Bone marrow (tissue), 2 donors: ENCODE measurements at regions not wholly inside any gene's neighbourhood (a gene's known extent, or its start where the extent isn't known, plus 50 kb on each side); places are given as distances from the start of the nearest gene placed in this dataset.

ENCODE experiments used
- DNase-seq, 2 donors: peaks; one replicate each; lab custom pipeline; 2025; lab: John Stamatoyannopoulos, UW

DNA sequence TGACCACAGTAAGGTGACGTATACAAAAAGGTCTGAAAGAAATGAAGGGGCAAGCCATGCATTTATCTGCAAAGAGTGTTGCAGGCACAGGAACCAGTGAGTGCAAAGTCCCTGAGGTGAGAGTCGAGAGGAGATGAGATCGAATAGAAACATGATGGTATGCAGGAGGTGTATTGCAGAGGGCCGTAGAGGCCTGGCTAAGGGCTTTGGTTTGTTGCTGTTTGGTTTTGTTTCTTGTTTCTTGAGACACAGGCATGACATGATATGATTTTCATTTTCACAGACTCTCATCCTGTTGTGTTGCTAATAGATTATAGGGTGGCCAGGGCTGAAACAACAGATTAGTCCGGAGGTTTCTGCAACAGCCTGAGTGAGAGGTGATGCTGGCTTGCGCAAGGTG lies 80.4 kb downstream of the HSPH1 start:
- DNase-seq, result no peak

DNA sequence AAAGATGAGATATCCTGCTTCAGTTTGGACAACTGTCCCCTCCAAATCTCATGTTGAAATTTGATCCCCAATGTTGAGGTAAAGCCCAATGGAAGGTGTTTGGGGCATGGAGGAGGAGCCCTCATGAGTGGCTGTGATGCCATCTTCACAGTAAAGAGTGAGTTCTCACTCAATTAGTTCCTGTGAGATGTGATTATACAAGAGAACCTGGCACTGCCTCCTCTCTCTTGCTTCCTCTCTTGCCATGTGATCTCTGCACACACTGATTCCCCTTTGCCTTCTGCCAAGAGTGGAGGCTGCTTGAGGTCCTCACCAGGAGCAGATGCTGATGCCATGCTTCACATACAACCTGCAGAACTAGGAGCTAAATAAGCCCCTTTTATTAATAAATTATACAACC lies 86.9 kb downstream of the HSPH1 start:
- no peak for DNase-seq

DNA sequence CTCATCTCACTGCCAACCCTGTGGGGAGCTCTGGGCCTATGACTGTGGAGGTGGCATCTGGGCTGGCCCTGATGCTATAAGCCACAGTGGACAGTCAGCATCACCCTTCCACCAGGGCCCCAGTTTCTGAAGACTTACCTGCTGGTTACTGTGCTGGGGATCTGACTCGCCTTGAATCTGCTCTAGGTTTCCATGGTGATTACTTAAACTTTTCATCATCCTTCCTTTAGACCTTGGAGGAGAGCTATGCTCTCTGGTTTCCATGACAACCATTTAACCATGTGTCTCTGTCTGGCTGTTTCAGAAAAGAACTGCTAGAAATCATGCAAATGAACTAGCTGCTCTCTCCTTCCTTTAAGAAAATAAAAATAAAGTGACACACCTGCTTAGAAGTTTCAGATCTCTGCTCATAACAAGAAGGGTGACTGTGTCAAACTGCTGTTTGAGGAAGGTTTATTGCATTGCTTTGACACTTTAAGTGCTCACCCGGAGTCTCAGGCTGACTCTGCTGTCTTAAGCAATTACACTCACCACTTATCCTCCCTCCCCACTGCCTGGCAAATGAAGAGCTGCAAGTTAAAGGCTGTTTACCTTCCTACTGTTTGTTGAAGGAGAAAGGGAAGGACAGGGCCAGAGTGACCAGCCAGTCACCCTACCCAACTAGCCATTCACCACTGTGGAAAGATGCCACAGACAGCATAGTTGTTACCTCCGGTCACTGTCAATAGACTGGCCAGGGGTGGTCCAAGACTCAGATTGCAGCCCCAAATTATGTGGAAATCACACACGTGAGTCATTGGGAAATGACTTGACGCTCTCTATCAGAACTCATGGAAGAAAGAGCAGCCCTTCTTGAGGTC lies 87.6 kb downstream of the HSPH1 start:
- no peak for DNase-seq

DNA sequence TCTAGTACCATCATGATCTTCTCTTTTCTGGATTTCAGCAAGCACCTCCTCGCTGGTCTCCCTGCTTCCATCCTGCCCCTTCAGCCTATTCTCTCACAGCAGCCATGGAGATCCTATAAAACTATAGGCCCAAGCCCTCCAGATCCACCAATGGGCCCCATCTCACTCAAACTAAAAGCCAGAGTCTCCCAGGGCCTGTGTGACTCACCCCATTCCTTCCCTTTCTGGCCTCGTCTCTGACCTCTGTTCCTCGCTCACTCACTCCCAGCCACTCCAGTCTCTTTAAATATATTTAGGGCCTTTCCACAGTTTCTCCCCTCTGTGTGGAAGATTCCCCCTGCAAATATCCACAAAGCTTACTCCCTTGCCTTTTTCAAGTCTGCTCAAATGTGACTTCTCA lies 89.7 kb downstream of the HSPH1 start:
- DNase-seq, result no peak

GRCh38 chr13:31069808-31070534 lies 91.7 kb downstream of the HSPH1 start:
- no peak for DNase-seq

DNA sequence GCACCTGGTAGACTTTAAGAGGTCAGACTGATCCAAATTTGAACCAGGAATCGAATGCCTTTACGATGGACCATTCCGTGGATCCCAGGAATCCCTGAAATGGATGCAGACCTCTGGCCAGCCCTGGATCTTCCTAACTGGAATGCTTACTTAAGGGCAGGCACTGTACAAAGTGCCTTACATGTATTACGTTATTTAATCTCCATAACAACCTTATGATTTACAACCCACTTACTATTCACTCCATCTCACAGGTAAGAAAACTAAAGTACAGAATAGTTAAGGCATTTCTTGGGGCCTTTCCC lies 93.6 kb downstream of the HSPH1 start:
- DNase-seq, result no peak

- no peak for DNase-seq
Observed at GRCh38 chr13:31067416-31068118, 94.1 kb downstream of the HSPH1 start.

GRCh38 chr13:31064636-31065035 lies 97.1 kb downstream of the HSPH1 start:
- no peak for DNase-seq

DNA sequence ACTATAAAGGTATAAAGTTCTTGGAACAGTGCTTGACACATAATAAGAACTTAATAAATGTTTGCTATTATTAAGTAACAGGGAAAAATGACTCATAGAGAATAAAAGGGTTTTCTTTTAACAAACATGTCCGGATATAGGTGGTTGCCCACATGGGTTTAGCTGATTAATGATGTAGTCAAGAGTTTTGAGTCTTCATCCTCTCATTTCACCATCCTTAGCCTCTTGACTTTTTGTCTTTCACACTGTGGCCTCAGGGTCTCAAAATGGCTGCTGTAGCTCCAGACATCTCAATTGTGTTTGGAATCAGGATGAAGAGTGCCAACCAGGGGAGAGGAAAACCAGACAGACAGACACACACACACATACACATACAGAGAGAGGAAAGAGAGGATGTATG lies 97.9 kb downstream of the HSPH1 start:
- DNase-seq, result no peak

GRCh38 chr13:31060655-31061054 lies 101.0 kb downstream of the HSPH1 start:
- no peak for DNase-seq

GRCh38 chr13:31060220-31060619 lies 101.5 kb downstream of the HSPH1 start:
- no peak for DNase-seq

DNA sequence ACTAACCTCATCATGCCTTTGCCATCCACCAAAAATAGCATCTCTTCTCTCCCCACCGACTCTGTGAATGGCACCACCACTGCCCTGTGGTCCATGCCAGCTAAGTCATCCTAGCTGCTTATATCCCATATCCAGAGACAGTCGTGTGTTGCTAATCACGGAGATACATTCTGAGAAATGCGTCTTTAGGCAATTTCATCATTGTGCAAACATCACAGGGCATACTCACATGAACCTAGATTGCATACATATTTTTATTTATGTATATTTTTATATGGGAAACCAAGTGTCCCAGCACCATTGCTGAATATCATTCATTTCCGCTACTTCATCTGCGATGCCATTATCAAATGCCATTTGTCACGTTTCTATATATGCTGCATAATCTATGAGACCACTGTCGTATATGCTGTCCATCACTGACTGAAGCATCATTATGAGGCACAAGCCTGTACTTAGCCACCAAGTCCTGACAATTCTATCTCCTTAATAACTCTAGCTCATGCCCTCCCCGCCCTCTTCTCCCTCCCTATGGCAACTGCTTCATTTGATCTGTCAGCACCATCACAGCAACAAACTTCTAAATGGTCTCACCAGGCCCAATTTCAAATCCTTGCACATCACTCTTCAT lies 104.2 kb downstream of the HSPH1 start:
- DNase-seq, result no peak

DNA sequence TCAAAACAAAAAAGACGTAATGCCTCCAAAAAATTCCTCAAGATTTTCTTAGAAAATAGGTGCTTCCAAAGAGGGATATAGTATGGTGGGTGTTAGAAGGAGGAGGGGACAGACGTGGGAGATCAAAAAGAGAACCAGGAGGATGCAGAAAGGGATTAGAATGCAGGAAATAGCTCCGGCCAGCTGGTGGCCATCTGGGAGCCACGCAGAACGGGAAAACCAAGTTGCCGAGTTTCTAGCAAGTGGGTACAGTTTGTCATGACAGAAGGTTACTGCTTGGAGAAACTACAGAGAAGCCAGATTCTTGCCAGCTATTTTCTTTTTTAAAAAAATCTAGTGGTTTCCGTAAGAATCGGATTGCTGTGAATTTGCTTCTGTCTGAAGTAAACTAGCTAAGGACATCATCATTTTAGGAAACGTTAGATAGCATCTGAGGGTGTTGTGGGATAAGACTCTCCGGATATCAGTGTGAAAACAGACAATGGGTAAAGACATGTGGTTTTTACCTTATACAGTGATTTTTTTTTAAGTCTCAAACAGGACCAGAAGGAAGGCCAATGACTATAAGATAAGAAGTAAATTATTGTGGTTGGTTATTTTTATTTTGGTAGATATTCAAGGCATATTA lies 104.9 kb downstream of the HSPH1 start:
- no peak for DNase-seq

- no peak for DNase-seq
Observed at GRCh38 chr13:31055589-31055988, 106.1 kb downstream of the HSPH1 start.

DNA sequence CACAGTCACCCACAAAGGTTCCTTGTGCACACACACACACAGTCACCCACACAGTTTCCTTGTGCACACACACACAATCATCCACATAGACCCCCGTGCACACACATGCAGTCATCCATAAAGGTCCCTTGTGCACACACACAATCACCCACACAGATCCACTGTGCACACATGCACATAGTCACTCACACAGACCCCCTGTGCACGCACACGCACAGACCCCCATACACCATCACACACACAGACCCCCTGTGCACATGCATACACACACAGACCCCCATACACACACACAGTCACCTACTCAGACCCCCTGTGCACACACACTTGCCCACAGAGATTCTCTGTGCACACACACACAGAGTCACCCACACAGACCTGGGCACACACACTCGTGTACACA lies 107.1 kb downstream of the HSPH1 start:
- DNase-seq, result no peak

- DNase-seq, result no peak
Observed at GRCh38 chr13:31053896-31054295, 107.8 kb downstream of the HSPH1 start.

DNA sequence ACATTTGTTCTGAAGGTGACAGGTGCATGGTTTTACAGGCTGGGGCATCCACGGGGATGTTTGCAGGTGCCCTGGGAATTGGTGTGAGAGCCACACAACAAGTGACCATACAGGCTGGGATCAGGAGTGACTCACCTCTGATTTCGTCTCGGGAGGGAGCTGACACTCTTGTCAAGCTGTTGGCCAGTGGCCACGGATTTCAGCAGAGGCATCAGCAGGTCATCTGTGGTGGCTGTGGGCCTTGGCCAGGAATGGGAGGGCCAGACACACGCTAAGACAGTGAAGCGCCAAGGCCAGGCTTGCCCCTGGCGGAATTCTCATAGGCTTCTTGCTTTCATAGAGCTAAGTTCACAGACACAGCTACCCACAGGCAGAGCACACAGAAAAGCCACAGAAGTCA lies 108.6 kb downstream of the HSPH1 start:
- DNase-seq, result no peak

GRCh38 chr13:31052478-31052877 lies 109.2 kb downstream of the HSPH1 start:
- no peak for DNase-seq

DNA sequence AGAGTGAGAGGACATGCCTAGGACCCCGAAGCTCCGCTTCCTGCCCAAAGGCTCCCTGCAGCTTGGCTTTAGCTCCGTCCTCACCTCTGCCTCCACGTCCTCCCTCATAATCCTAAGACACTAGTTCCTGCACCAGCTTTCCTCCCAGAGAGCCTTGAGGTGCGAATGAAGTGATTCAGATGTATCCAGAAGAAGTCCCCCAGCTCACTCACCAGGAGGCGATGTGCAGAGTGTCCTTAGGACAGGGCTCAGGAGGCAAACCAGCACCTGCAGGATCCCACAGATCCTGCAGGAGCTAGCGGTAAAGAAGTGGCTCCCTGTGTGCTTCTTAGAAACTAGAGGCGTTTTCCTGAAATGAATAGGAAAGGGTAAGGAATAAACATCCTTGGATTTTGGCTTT lies 109.7 kb downstream of the HSPH1 start:
- DNase-seq, result no peak

- no peak for DNase-seq
Observed at GRCh38 chr13:31050486-31051400, 111.0 kb downstream of the HSPH1 start.

DNA sequence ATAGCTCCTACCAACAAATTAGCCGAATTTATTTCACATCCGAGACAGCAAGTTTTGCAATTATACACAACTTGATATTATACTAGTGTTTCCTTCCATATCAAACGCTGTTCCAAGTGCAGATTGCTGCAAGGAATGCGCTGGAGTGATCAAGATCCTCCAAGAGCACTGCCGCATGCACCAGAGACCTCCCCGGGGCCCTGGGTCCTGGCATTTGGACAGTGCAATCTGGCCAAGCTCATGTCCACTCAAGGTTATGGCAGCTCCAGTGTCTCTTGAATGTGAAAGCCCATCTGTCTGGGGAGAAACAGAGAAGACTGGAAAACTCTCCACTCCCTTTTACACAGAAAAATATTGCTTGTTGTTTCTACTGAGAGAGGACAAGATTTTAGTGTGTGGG lies 111.9 kb downstream of the HSPH1 start:
- no peak for DNase-seq
